ENCODE measurements at regions not wholly inside any gene's neighbourhood (a gene's known extent, or its start where the extent isn't known, plus 50 kb on each side); places are given as distances from the start of the nearest gene placed in this dataset.

DNA sequence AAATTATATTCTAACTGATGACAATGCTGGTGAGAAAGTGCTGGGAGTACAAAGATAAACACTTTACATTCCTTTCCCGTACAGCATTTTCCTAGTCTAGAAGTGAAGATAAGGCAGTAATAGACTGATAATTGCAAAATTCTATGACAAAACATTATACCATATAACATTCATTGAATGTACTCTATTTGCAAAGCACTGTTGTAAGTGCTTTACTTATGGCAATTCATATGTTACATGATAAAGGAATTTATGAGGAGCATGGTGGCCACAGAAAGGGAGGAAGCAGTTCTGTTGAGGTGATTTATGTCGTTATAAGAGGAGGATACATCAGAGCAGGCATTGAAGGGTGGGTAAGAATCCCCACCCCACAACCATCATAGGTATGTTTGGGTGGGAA is 434.8 kb downstream of the RAB38 start:
- no peak for ATAC-seq
- 36 to 50% methylated on average over 2 of the region's 2 CpGs for WGBS, 2 donors (ENCODE audit: low coverage in 1 of 2)
- H3K27ac ChIP-seq = no peak overlapping the region

DNA sequence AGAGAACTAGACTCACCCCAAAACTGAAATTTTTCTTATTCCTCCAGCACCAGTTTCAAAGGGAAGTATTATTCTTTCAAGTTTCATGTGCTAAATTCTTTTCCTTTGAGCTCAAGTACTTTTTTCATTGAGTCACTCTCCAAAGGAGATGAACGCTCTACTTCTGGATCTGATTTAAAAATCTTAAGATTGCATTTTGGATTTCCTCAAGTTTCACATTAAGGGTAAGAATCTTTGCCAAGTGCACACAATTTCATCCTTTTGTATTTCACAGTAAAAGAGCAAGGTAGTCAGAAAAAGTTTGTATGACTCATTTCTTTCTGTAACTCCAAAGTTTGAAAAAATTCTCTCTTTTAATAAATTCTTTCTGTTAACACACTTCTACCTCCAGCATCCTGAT is 435.5 kb downstream of the RAB38 start:
- no peaks in the 10 kb centered on the region for H3K4me1 ChIP-seq
- ATAC-seq = no peak
- no peak overlapping the region for H3K4me3 ChIP-seq
- H3K36me3 ChIP-seq = no peaks in the 10 kb centered on the region
- no peak for TF ChIP-seq EP300 (IDR thresholded peaks at IDR 0.05)
- no peak for TF ChIP-seq POLR2A (IDR thresholded peaks at IDR 0.05)
- TF ChIP-seq, protein P1, sequence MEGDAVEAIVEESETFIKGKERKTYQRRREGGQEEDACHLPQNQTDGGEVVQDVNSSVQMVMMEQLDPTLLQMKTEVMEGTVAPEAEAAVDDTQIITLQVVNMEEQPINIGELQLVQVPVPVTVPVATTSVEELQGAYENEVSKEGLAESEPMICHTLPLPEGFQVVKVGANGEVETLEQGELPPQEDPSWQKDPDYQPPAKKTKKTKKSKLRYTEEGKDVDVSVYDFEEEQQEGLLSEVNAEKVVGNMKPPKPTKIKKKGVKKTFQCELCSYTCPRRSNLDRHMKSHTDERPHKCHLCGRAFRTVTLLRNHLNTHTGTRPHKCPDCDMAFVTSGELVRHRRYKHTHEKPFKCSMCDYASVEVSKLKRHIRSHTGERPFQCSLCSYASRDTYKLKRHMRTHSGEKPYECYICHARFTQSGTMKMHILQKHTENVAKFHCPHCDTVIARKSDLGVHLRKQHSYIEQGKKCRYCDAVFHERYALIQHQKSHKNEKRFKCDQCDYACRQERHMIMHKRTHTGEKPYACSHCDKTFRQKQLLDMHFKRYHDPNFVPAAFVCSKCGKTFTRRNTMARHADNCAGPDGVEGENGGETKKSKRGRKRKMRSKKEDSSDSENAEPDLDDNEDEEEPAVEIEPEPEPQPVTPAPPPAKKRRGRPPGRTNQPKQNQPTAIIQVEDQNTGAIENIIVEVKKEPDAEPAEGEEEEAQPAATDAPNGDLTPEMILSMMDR (IDR thresholded peaks at IDR 0.05) = no peak
- no peak for TF ChIP-seq POLR2AphosphoS5 (IDR thresholded peaks at IDR 0.05)
- no peaks in the 10 kb centered on the region for H3K9me3 ChIP-seq
- H3K27me3 ChIP-seq = no peaks in the 10 kb centered on the region
- no peak overlapping the region for H3K27ac ChIP-seq
- WGBS, 2 donors (ENCODE audit: low coverage in 1 of 2) = 47 to 61% methylated on average over 1 of the region's 1 CpG

More for the DNA sequence above, 434.8 kb downstream of the RAB38 start:
- no peak overlapping the region for H3K4me3 ChIP-seq
- H3K4me1 ChIP-seq = no peaks in the 10 kb centered on the region
- TF ChIP-seq, protein P1 (IDR thresholded peaks at IDR 0.05) = no peak
- no peak for TF ChIP-seq EP300 (IDR thresholded peaks at IDR 0.05)
- no peak for TF ChIP-seq POLR2AphosphoS5 (IDR thresholded peaks at IDR 0.05)
- TF ChIP-seq POLR2A (IDR thresholded peaks at IDR 0.05) = no peak
- H3K36me3 ChIP-seq = no peaks in the 10 kb centered on the region
- no peaks in the 10 kb centered on the region for H3K9me3 ChIP-seq
- no peaks in the 10 kb centered on the region for H3K27me3 ChIP-seq

- WGBS, 2 donors (ENCODE audit: low coverage in 1 of 2) = 36 to 47% methylated on average over 2 of the region's 2 CpGs
- no peak for ATAC-seq
- no peaks in the 10 kb centered on the region for H3K27me3 ChIP-seq
- no peaks in the 10 kb centered on the region for H3K9me3 ChIP-seq
- no peaks in the 10 kb centered on the region for H3K36me3 ChIP-seq
- H3K27ac ChIP-seq = no peak overlapping the region
- H3K4me3 ChIP-seq = no peak overlapping the region
- no peaks in the 10 kb centered on the region for H3K4me1 ChIP-seq
- no peak for TF ChIP-seq POLR2AphosphoS5 (IDR thresholded peaks at IDR 0.05)
- TF ChIP-seq, protein P1 (IDR thresholded peaks at IDR 0.05) = no peak
- TF ChIP-seq EP300 (IDR thresholded peaks at IDR 0.05) = no peak
- no peak for TF ChIP-seq POLR2A (IDR thresholded peaks at IDR 0.05)
These were observed 436.0 kb downstream of the RAB38 start for GRCh38 chr11:87739261-87739660.

DNA sequence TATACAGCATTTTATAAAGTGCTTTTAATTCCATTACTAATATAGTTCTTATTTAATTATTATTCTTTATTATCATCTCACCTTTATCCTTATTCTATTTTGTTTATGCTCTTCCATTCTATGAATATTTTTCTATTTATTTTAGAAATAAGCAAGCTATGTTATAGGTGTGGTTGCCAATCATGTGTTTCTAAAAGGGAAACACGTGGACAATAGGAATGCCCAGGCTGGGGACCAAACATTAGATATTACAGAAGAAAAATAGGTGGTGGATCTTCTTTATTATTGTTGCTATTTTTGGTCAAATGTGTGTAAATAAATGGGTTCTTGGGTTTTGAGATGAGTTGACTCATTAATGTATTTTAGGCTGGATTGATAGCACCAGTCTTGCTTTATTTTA is 438.3 kb downstream of the RAB38 start:
- H3K4me1 ChIP-seq = no peaks in the 10 kb centered on the region
- TF ChIP-seq POLR2AphosphoS5 (IDR thresholded peaks at IDR 0.05) (no peak), EP300 (IDR thresholded peaks at IDR 0.05) (no peak), POLR2A (IDR thresholded peaks at IDR 0.05) (no peak)
- TF ChIP-seq, protein P1 (IDR thresholded peaks at IDR 0.05) = no peak
- no peaks in the 10 kb centered on the region for H3K36me3 ChIP-seq

DNA sequence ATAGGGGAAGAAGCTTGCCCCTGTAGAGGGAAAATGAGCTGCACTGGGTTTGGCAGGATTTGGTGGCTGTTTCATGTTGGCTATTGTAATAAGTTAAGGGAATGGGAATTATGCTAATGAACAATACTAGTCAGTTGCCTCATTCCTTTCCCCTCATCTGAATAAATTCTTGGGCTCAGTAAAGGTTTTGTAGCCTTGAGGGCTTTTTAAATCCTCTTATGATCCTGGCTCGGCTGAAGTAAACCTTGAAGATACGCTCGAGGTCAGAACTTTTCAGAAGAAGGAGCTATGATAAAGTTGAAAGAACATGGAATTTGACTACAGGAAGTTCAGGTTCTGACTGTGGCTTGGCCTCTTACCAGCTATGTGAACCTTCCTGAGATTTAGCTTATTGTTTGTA is 448.7 kb downstream of the RAB38 start:
- Histone ChIP-seq H3K4me1 (no peaks in the 10 kb centered on the region), H3K9me3 (no peaks in the 10 kb centered on the region), H3K27me3 (no peaks in the 10 kb centered on the region), H3K4me3 (no peak overlapping the region), H3K27ac (no peak overlapping the region), H3K36me3 (no peaks in the 10 kb centered on the region)
- TF ChIP-seq POLR2AphosphoS5 (IDR thresholded peaks at IDR 0.05) (no peak), EP300 (IDR thresholded peaks at IDR 0.05) (no peak), POLR2A (IDR thresholded peaks at IDR 0.05) (no peak)
- TF ChIP-seq, protein P1 (IDR thresholded peaks at IDR 0.05) = no peak
- no peak for ATAC-seq
- WGBS, 2 donors (ENCODE audit: low coverage in 1 of 2) = 55 to 66% methylated on average over 2 to 3 of the region's 3 CpGs

More for the DNA sequence above, 438.3 kb downstream of the RAB38 start:
- H3K4me3 ChIP-seq = no peak overlapping the region
- H3K27ac ChIP-seq = no peak overlapping the region
- ATAC-seq = no peak
- H3K27me3 ChIP-seq = no peaks in the 10 kb centered on the region
- 67 to 83% methylated on average over 1 of the region's 1 CpG for WGBS, 2 donors (ENCODE audit: low coverage in 1 of 2)
- H3K9me3 ChIP-seq = no peaks in the 10 kb centered on the region

Data from gastroesophageal sphincter (tissue), 4 donors.